Fibroblast of peridontal ligament (primary cell): ENCODE measurements at regions not wholly inside any gene's neighbourhood (a gene's known extent, or its start where the extent isn't known, plus 50 kb on each side); places are given as distances from the start of the nearest gene placed in this dataset.
"Not testable (repeated sequence)": the region's sequence is repeated elsewhere in the genome, so short reads cannot be mapped to it uniquely, and the experiment has no call there.

ENCODE experiments used
- DNase-seq: peaks from one replicate; pipeline ENCODE4 v3.0.0-alpha.2; 2010; ENCODE audit errors: extremely low read depth

GRCh38 chr6:1230689-1231605 lies 81.0 kb upstream of the FOXQ1 start:
- DNase-seq, result no peak

DNA sequence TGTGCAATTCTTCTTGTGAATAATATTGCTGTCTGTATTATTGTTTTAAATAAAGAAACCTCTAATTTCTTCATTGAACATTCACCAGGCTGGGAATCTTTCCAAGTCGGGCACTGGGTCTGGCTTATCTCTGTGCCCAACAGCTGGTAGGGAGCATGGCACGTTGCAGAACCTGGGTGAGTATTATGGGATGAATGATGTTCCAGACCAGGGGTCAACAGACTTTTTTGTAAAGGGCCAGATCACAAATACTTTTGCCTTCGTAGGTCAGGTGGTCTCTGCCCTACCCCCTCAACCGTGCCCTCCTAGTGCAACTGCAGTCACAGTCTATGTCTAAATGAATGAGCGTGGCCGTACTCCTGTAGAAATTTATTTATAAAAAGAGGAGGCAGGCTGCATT lies 81.6 kb upstream of the FOXQ1 start:
- no peak for DNase-seq

DNA sequence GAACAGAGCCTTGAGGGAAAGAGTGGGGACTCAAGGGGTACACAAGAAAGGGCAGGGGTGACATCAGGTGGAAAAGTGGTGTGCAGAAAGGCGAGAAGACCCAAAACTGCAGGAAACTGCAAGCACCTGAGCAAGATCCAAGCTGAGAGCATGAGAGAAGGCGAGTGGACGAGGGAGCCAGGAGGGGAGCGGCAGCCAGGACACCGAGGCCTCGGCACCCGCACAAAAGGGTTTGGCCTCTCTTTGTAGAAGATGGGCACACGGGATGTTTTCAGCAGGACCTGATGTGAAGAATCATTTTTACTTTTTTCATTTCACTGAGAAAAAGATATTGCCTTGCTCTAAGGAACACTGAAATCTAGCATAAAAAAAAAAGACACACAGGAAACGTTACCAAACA lies 82.1 kb upstream of the FOXQ1 start:
- no peak for DNase-seq

DNA sequence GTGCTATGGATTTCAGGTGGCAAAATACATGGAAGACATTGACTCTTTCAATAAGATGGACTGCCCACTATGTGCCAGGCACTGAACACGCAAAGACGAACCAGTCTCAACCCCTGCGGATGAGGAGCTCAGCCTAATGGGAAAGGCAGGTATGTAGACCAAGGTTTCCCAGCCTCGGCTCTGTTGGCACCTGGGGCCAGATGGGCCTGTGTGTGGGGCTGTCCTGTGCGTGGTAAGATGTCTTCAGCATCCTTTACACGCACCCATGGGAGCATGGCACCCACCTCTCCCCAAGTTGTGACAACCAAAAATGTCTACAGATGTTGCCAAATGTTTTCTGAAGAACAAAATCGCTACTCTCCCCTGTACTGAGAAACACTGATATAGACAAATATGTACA lies 82.6 kb upstream of the FOXQ1 start:
- DNase-seq, result no peak

- DNase-seq, result no peak
Measured at GRCh38 chr6:1228754-1229191, 83.1 kb upstream of the FOXQ1 start.

DNA sequence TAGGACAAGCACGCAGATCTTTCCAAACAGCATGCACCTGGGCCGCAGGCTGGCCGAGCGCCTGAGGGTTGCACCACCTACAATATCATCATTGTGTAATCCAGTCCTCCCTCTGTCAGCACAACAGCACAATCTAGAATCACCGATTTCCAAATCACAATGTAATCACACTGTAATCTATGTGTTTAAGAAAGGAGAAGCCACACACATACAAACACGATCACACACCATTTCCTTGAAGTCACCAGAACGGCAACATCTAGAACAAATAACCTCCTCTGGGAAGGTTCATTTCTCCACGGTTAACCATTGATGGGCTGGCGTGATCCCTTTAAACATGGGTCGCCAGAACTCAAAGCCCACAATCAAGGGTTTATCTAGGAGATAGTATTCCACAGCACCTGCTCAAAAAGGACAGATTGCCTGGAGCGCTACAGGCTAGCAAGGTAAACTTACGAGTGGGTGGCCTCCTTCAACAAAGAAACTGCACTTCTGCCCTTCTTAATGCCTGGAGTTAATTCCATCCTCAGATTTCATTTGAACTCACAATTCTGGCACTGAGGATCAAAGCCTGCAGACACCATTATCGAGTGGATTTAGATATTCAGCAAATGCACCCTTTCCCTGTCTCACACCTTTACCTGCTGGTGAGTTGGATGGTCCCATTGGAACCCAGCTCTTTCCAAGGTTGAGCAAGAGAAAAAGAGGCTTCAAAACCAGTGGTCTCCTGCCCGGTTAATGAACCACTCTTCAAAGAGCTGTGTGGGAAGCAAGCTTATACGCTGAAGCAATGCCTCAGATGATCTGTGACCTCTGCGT lies 83.8 kb upstream of the FOXQ1 start:
- DNase-seq, result no peak

DNA sequence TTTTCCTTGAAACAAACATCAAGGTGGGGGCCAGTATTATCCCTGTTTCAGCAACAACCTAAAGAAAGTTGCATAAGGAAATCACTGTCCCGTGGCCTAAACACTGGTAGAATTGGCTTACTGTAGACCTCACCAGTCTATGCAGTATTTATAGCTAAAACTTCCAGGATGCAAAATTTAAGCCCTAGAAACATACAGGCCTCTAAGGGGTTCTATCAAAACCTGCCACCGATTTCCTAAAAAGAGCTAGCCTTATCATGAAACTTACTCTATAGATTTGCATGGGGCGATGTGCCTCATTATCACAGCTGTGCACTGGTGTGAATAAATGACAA lies 84.3 kb upstream of the FOXQ1 start:
- DNase-seq, result no peak

GRCh38 chr6:1226277-1227099 lies 85.4 kb upstream of the FOXQ1 start:
- DNase-seq, result no peak

DNA sequence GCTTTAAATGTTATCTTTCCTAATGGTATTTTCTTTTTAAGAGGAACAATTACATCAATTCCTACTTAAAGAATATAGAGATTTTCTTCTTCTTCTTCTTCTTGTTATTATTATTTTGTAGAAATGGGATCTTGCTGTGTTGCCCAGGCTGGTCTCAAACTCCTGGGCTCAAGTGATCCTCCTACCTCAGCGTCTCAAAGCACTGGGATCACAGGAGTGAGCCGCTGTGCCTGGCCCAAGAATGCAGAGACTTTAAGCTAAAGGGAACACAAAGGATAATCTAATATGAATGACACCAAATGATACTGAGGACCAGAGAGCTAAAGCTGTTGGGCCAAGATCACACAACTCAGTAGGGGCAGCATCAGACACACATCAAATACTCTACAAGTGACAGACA lies 87.4 kb upstream of the FOXQ1 start:
- DNase-seq, result no peak

DNA sequence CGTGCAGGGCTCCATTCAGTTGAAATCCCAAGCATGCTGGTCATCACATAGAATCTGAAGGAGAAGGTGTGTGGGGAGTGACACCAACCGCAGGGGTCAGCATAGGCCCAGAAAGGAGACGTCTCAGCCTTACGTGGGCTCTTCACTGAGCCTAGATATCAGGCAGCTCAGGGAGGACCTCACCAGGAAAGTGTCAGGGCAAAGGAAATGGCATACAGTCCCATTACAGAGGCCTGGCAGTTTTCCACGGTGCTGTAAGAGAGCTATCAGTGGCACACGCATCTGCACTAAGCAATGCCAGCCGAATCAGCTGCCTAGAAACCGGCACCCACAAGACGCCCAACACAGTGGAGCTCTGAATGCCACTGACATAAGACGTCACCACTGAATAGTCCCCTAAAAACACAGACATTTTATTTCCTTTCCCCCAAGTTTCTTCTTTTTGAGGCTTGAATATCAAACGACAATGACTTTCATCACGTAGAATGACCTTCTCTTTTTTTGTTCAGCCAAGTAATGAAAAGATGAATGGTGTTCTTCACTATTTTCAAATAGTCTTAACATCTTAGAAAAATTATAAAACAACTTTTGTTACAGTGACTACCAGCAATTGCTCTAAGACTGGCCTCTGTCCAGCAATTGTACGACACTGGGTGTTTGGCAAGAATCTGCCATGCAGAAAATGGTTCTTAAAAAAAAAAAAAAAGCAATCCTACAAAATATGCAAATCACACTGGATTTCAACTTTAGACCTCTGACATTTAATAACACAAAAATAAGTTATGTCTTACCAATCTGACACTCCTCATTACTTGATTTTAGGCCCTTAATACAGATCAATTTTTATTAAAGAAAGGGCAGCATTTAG lies 88.9 kb upstream of the FOXQ1 start:
- DNase-seq, result peak; percentile 15

DNA sequence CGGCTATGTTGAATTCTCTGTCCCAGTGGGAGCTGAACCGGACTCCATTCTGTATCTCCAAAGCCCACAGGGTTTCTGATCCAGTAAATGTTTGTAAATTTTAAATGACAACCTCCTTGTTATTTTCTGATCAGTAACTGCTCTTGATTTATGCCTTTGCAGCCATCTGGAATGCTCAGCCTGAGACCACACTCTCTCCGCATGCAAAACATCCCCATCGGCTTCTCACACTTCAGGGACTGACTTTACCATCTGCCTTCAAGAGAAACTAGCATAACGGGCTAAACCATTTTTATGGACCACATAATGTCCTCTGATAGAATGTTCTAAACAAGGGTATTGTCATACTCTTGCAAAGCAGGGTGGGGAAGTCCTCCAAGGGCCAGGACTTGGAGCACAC lies 94.5 kb upstream of the FOXQ1 start:
- no peak for DNase-seq

GRCh38 chr6:1216488-1216974 lies 95.4 kb upstream of the FOXQ1 start:
- no peak for DNase-seq

- no peak for DNase-seq
Measured at GRCh38 chr6:1215884-1216487, 95.9 kb upstream of the FOXQ1 start.

DNA sequence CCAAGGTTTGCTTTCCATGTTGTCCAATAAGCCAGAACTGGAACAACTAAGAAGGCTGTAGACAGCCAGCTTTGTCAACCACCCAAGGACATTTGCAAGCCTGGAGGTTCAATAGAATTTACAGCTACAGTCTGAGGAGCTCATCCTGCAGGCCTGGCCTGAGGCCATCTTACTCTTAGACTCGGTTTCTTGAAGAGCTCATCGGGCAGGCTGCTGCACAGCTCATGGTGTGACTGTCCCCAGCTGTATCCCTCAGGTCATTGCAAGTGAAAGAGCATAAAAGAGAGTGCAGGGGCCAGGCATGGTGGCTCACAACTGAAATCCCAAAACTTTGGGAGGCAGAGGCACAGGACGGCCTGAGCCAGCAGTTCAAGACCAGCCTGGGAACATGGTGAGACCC lies 96.9 kb upstream of the FOXQ1 start:
- no peak for DNase-seq

- DNase-seq, result no peak
Measured at GRCh38 chr6:1212919-1213318, 99.0 kb upstream of the FOXQ1 start.

DNA sequence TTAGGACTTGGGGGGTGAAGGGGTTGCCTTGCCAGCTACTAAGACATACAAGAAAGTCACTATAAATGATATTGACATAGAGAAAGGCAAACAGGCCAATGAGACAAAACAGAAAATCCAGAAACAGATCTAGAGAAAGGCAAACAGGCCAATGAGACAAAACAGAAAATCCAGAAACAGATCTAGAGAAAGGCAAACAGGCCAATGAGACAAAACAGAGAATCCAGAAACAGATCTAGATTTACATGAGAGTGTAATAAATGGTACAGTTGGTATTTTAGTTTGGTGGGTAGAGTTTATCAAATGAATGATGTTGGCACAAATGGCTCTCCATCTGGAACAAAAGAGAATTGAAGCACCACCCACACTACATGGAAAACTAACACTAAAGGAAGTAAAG lies 99.8 kb upstream of the FOXQ1 start:
- DNase-seq, result not testable (repeated sequence)

DNA sequence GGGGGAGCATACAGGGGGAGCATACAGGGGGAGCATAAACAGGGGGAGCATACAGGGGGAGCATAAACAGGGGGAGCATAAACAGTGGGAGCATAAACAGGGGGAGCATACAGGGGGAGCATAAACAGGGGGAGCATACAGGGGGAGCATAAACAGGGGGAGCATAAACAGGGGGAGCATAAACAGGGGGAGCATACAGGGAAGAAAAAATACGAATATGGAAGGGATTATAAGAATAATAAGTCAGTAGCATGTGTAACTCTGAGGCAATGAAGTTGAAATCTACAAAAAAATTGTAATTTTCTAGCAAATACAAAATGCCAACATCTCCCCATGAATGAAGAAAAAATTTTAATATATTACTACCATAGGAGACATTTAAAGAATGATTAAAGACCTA lies 101.3 kb upstream of the FOXQ1 start:
- not testable (repeated sequence) for DNase-seq

DNA sequence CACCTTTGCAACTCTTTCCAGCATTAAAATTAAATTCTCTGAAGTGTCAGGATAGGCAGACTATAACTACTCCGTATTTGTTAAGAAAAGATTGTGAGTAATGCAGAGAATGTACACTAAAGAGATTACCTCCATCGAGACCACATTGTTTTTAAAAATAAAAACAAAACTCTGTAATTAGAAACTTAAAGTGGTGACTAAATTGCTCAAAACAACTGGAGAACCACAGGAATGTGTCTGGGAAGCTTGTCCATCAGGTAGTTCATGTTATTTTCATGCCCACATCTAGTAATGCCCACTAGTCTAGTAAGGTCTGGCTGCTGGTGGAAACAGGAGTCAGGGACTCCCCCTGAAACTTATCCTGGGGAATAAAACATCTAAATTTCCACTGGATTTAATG lies 103.0 kb upstream of the FOXQ1 start:
- peak; percentile 21 for DNase-seq

- no peak for DNase-seq
Measured at GRCh38 chr6:1203546-1203945, 108.4 kb upstream of the FOXQ1 start.

- no peak for DNase-seq
Measured at GRCh38 chr6:1202201-1202600, 109.7 kb upstream of the FOXQ1 start.
